K562 (cell line): ENCODE measurements at regions not wholly inside any gene's neighbourhood (a gene's known extent, or its start where the extent isn't known, plus 50 kb on each side); places are given as distances from the start of the nearest gene placed in this dataset.
A peak's percentile ranks its signal among the peaks of the same experiment; 100 is the strongest.

Source experiments
- ASH1L ChIP-seq: fragments of 450-650 bp; IDR thresholded peaks from 2 replicates; pipeline ENCODE4 v1.6.1; 2018; ENCODE audit warnings: borderline replicate concordance, mild to moderate bottlenecking, low read depth; ENCODE audit not compliant: partially characterized antibody
- ATF3 ChIP-seq, 2 experiments: fragments of 450-650 bp in 1 of 2; sonication (generic) in 1 of 2; formaldehyde crosslinking in 1 of 2; IDR thresholded peaks in 1 of 2; conservative IDR thresholded peaks in 1 of 2; 2 replicates each; pipeline versions ENCODE4 v1.6.1 to v1.8.1; 2016 to 2023; ENCODE audit warnings: mild to moderate bottlenecking in 2 of 2, moderate library complexity in 2 of 2, inconsistent platforms in 1 of 2, missing genetic modification reagents in 1 of 2
- BACH1 ChIP-seq: fragments of 200-800 bp; sonication (Bioruptor generic); IDR thresholded peaks from 2 replicates; pipeline ENCODE4 v1.6.1; 2016; ENCODE audit warnings: missing genetic modification characterization, missing compliant biosample characterization
- BRF1 ChIP-seq: IDR thresholded peaks from 3 replicates; pipeline ENCODE4 v1.6.1; 2011; ENCODE audit warnings: borderline replicate concordance, mild to moderate bottlenecking; ENCODE audit not compliant: insufficient read length; ENCODE audit errors: extremely low read depth
- CXXC5 ChIP-seq: fragments of 250-450 bp; sonication (Bioruptor Pico); IDR thresholded peaks from 2 replicates; pipeline ENCODE4 v1.8.0; 2022; ENCODE audit warnings: inconsistent platforms, mild to moderate bottlenecking, moderate library complexity
- DMBX1 ChIP-seq: fragments of 250-450 bp; sonication (Bioruptor Pico); IDR thresholded peaks from 2 replicates; pipeline ENCODE4 v1.8.0; 2022; ENCODE audit warnings: inconsistent platforms, mild to moderate bottlenecking, moderate library complexity, borderline replicate concordance
- DPF2 ChIP-seq: fragments of 450-650 bp; IDR thresholded peaks from 2 replicates; pipeline ENCODE4 v1.6.1; 2016
- ETV1 ChIP-seq: fragments of 450-650 bp; conservative IDR thresholded peaks from 2 replicates; pipeline ENCODE4 v1.6.1; 2016; ENCODE audit warnings: missing genetic modification characterization, control low read depth, low read depth, missing compliant biosample characterization
- EZH2 ChIP-seq: IDR thresholded peaks from 2 replicates; pipeline ENCODE4 v1.6.1; 2012; ENCODE audit warnings: low read depth, mild to moderate bottlenecking, inconsistent platforms, low read length, borderline replicate concordance
- GTF2B ChIP-seq: IDR thresholded peaks from 2 replicates; pipeline ENCODE4 v1.6.1; 2011; ENCODE audit not compliant: insufficient read length; ENCODE audit errors: extremely low read depth
- ILK ChIP-seq: fragments of 450-650 bp; IDR thresholded peaks from 2 replicates; pipeline ENCODE4 v1.6.1; 2016; ENCODE audit warnings: missing genetic modification characterization, low read depth, mild to moderate bottlenecking, missing compliant biosample characterization, moderate library complexity, borderline replicate concordance
- KLF16 ChIP-seq: IDR thresholded peaks from 2 replicates; pipeline ENCODE4 v1.6.1; 2016; ENCODE audit warnings: antibody characterized with exemption
- MTA1 ChIP-seq: fragments of 450-650 bp; IDR thresholded peaks from 2 replicates; pipeline ENCODE4 v1.6.1; 2017; ENCODE audit warnings: borderline replicate concordance
- MXD1 ChIP-seq: fragments of 250-450 bp; sonication (Bioruptor Pico); IDR thresholded peaks from 2 replicates; pipeline ENCODE4 v1.8.0; 2021; ENCODE audit warnings: borderline replicate concordance, mild to moderate bottlenecking, moderate library complexity; ENCODE audit not compliant: poor library complexity, severe bottlenecking
- MXI1 ChIP-seq: IDR thresholded peaks from 2 replicates; pipeline ENCODE4 v1.6.1; 2011; ENCODE audit warnings: low read depth, mild to moderate bottlenecking, improper control_type of control experiment, low read length
- POLR3G ChIP-seq: IDR thresholded peaks from 2 replicates; pipeline ENCODE4 v1.6.1; 2011; ENCODE audit not compliant: insufficient read length, insufficient replicate concordance; ENCODE audit errors: extremely low read depth
- RBFOX2 ChIP-seq: fragments of 200-400 bp; formaldehyde crosslinking; IDR thresholded peaks from 2 replicates; pipeline ENCODE4 v1.6.1; 2017; ENCODE audit warnings: low read depth, mild to moderate bottlenecking, low read length, moderate library complexity
- RBM15 ChIP-seq: fragments of 200-400 bp; formaldehyde crosslinking; IDR thresholded peaks from 2 replicates; pipeline ENCODE4 v1.6.1; 2018; ENCODE audit warnings: mild to moderate bottlenecking, low read length, moderate library complexity; ENCODE audit not compliant: insufficient read depth
- SIN3B ChIP-seq: fragments of 450-650 bp; IDR thresholded peaks from 2 replicates; pipeline ENCODE4 v1.6.1; 2017; ENCODE audit warnings: low read depth, mild to moderate bottlenecking, moderate library complexity
- SREBF1 ChIP-seq: fragments of 150-350 bp; IDR thresholded peaks from 2 replicates; pipeline ENCODE4 v1.6.1; 2014; ENCODE audit warnings: antibody characterized with exemption, low read depth, low read length, borderline replicate concordance
- TAL1 ChIP-seq: fragments of 450-650 bp; IDR thresholded peaks from 2 replicates; pipeline ENCODE4 v1.6.1; 2016; ENCODE audit warnings: mild to moderate bottlenecking
- ZC3H11A ChIP-seq: IDR thresholded peaks from 2 replicates; pipeline ENCODE4 v1.6.1; 2012; ENCODE audit warnings: low read depth, low read length, improper control_type of control experiment
- ZNF274 ChIP-seq: IDR thresholded peaks from 2 replicates; pipeline ENCODE4 v1.6.1; 2011; ENCODE audit warnings: low read depth, mild to moderate bottlenecking, low read length, moderate library complexity, borderline replicate concordance
- ZNF639 ChIP-seq, 2 experiments: fragments of 200-800 bp in 1 of 2; sonication (Bioruptor generic) in 1 of 2; sonication (generic) in 1 of 2; formaldehyde crosslinking in 1 of 2; IDR thresholded peaks in 1 of 2; conservative IDR thresholded peaks in 1 of 2; 2 replicates each; pipeline versions ENCODE4 v1.5.0 to v1.6.1; 2016 to 2020; ENCODE audit warnings: missing compliant biosample characterization in 1 of 2, missing genetic modification characterization in 1 of 2, missing genetic modification reagents in 1 of 2
- ZNF644 ChIP-seq: fragments of 200-800 bp; sonication (Bioruptor generic); IDR thresholded peaks from 2 replicates; pipeline ENCODE4 v1.6.1; 2016; ENCODE audit warnings: low read depth, missing genetic modification characterization, missing compliant biosample characterization

- TF ChIP-seq RBFOX2 (peak; percentile 40; the same call in 1 of the 2 replicates), ZNF639 (CRISPR knock-in tag; conservative IDR thresholded peaks at IDR 0.05 in 1 of 2, IDR thresholded peaks at IDR 0.05 in 1 of 2) (peak in 1 of 2 experiments; percentile 61; a peak in 1 of 4 replicates), ASH1L (no peak), MTA1 (peak; percentile 87), ZC3H11A (no peak), DMBX1 (CRISPR knock-in tag) (peak; percentile 80), ZNF644 (tag) (peak; percentile 61), EZH2 (no peak), MXD1 (CRISPR knock-in tag) (no peak), DPF2 (peak; percentile 98), POLR3G (no peak), SREBF1 (no peak), MXI1 (peak; percentile 52; the same call in 1 of the 2 replicates), CXXC5 (peak; percentile 90), ZNF274 (peak; percentile 53; the same call in 1 of the 2 replicates), ETV1 (tag) (no peak), SIN3B (no peak), GTF2B (no peak), KLF16 (peak; percentile 97), RBM15 (no peak), BRF1 (no peak), ATF3 (IDR thresholded peaks at IDR 0.05) (peak; percentile 31; the same call in 1 of the 2 replicates), ATF3 (CRISPR knock-in tag; conservative IDR thresholded peaks at IDR 0.05) (peak; percentile 57; the same call in 1 of the 2 replicates), BACH1 (tag) (no peak), TAL1 (peak; percentile 98), ILK (tag) (no peak)
Measured at GRCh38 chr1:157279138-157279801, 141.1 kb upstream of the ETV3 start (continued).
